ENCODE measurements at regions not wholly inside any gene's neighbourhood (a gene's known extent, or its start where the extent isn't known, plus 50 kb on each side); places are given as distances from the start of the nearest gene placed in this dataset.
"Not testable (repeated sequence)": the region's sequence is repeated elsewhere in the genome, so short reads cannot be mapped to it uniquely, and the experiment has no call there.

DNA sequence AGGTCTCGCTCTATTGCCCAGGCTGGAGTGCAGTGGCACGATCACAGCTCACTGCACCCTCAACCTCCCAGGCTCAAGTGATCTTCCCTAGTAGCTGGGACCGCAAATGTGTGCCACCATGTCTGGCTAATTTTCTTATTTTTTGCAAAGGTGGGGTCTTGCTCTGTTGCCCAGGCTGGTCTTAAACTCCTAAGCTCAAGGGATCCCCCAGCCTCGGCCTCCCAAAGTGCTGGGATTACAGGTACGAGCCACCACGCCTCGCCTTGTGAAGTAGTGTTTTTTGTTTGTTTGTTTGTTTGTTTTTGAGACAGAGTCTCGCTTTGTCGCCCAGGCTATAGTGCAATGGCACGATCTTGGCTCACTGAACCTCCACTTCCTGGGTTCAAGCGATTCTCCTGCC lies 125.5 kb downstream of the HAUS1 start:
- DNase-seq: not testable (repeated sequence)

DNA sequence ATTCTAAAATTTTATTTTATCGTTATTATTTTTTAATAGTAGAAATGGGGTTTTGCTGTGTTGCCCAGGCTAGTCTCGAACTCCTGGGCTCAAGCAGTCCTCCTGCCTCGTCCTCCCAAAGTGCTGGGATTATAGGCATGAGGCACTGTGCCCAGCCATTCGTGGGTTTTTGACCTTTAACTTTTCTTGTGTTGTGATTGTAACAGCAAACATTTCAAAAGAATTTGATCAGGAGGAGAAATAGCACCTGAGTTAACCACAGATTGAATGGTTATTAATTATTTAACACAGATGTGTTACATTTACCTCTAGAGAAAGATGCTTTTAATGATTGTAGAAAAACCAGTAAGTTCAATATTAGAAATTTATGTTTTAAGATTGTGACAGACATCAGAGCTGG lies 132.0 kb downstream of the HAUS1 start:
- no peak for DNase-seq

DNA sequence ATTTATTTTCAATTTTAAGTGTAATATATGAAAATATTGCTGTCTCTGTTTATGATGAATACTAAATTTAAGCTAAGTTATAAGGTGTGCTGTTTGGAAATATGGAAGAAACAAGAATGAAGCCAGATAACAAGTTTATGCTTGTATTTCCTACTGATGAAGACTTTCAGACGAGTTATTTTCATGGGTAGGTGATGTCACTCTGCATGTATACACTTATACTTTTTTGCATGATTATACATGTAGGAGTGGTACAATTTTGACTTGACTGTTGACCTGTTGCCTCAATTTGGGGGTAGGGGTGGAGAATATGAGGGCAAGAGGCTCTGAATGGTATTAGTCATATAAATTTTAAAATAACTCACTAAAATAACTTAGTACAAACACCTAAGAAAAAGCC lies 133.7 kb downstream of the HAUS1 start:
- DNase-seq: no peak

DNA sequence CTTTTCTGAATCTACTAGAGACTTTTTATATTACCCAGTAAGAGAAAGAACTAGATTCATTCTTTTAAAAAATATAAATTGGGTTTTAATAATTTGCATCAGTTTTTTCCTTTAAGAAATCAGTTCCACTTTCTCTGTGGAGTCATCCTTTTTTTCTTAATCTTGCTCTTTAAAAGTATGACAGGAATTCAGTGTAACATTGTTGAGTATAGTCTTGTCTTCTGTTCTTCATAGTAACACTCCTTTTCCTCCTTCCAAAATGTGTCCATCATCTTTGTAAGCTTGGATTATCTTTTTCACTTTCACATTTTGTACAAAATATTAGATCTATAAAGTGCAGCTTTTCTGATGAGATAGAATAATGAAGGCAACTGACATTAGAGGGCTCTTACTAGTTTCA lies 135.4 kb downstream of the HAUS1 start:
- DNase-seq: no peak

DNA sequence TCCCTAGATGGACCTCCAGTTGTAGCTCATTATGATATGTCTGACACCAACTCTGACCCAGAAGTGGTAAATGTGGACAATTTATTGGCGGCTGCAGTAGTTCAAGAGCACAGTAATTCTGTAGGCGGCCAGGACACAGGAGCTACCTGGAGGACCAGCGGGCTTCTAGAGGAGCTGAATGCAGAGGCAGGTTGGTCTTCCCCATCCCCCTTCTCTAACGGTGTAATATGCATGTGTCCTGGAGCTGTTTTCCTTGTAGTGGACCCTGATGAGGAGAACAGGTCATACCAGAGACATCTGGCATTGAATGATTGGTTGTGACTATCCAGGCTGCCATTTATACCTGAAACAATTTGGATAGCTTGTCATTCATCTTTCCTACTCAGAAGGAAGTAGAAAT lies 135.8 kb downstream of the HAUS1 start:
- no peak for DNase-seq

DNA sequence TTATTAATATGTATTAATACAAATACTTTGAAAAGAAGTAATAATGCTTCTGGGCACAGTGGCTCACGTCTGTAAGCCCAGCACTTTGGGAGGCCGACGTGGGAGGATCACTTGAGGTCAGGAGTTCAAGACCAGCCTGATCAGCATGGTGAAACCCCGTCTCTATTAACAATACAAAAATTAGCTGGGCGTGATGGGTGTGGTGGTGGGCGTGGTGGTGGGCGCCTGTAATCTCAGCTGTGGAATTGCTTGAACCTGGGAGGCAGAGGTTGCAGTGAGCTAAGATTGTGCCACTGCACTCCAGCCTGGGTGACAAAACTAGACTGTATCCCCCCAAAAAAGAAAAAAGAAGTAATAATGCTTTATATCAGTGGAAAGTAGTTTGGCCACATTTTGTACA lies 137.2 kb downstream of the HAUS1 start:
- DNase-seq: not testable (repeated sequence)

- DNase-seq: no peak
Measured at GRCh38 chr18:46242183-46242582, 138.0 kb downstream of the HAUS1 start.

DNA sequence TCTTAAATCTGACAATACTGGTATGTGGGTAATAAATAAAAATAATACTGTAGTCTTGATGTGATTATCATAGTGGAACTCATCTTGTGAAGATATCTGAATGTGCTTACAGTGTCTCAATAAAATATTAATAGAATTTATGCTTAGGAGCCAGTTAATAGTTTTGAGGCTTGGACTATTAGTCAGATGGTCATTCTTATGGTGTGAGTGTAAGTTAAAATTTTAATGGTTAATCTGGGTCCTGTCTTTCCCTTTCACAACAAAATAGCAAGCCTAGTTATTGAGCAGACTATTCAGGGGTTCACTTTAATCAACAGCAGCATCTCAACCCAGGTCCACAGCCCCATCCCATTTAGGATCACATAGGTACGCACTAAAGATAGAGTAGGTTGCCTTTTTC lies 138.9 kb downstream of the HAUS1 start:
- no peak for DNase-seq

DNA sequence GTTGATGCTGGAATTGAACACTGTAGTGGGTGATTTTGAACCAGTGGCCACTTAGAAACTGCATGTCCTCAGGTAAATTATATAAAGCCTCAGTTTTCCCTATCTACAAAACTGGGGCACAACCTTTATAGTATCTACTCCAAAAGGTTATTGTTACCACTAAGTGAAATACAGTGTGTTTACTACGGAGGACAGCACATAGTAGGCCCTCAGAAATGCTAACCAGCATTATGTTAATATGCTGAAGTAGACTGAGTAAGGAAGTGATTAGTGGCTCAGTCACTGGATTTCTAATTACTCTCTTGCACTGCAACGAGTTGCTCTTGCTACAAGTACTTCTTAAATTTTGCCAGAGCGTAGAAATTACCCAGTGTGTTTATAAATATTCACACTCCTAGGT lies 139.5 kb downstream of the HAUS1 start:
- DNase-seq: no peak

- no peak for DNase-seq
Measured at GRCh38 chr18:46246101-46246500, 141.9 kb downstream of the HAUS1 start.

DNA sequence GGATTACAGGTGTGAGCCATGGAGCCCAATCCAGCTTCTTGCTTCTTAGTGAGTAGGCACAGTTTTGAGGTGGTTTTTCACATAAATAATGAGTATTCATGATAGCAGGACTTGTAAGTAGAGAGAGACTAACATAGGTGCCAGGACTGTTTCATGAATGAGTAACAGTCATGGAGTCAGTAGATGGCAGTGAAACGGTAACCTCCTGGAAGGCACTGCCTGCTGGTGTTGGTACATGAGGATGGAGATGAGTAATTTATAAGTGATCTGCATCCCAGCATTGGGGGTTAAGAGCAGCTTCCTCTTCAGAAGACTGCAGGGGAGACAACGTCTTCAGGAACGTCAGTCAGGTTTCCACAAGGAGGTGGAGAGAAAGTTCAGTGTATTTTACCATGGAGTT lies 143.8 kb downstream of the HAUS1 start:
- DNase-seq: no peak

- DNase-seq: peak; percentile 82
Measured at GRCh38 chr18:46250084-46250811, 146.1 kb downstream of the HAUS1 start.

GRCh38 chr18:46250812-46251173 lies 146.6 kb downstream of the HAUS1 start:
- DNase-seq: no peak

GRCh38 chr18:46252759-46253158 lies 148.6 kb downstream of the HAUS1 start:
- DNase-seq: no peak

DNA sequence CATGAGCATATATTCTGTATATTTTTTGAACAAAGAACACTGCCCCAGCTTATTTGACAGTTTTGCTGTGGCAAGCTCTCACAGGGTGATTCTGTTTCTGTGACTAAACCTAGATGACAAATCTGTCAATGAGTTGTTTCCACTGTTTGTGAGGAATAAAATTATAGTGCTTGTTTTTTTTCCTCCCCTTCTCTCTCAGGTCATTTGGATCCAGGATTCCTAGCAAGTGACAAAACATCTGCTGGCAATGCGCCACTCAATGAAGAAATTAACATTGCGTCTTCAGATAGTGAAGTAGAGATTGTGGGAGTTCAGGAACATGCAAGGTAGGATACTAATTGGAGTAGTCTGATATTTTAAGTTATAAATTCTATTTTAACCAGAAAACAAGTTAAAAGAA lies 149.3 kb downstream of the HAUS1 start:
- DNase-seq: no peak

- DNase-seq: no peak
Measured at GRCh38 chr18:46256078-46256477, 151.9 kb downstream of the HAUS1 start.

GRCh38 chr18:46257366-46257765 lies 153.2 kb downstream of the HAUS1 start:
- DNase-seq: no peak

DNA sequence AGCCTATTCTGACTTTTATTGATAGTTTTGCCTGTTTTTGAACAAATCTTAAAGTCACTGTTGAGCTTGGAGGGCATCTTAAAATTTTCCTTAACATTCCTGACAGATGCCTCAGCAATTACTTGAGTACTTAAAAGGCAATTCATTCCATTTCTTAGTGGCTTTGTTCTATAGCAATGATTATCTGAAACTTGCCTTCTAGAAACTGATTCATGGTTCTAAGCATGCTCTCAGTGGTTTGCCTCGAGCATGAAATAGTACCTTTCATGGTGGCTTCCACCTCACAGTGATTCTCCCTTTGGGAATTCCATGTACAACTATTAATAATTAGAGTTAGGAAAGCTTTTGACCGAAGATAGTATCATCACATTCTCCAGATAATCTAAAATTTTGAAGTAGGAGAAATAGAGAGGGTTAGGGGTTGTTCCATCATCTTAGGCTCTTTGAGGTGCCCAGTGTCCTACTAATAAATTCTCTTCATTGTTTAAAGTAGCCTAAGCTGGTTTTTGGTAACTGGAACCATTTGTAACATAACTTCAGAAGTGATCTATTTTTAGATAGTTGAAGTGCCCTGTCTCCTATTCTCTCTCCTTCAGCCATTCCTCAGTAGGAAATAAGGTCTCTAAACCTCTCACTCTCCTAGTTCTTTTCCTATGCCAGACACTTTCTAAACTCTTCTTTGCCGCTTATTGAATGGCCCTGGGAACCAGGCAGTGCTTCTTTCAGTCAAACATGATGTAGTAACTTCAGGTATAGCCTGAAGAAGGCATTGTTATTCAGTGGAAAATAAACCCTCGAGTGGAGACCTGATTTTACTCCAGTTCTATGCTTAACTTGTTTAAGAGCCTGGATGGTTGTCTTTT lies 156.1 kb downstream of the HAUS1 start:
- DNase-seq: no peak

DNA sequence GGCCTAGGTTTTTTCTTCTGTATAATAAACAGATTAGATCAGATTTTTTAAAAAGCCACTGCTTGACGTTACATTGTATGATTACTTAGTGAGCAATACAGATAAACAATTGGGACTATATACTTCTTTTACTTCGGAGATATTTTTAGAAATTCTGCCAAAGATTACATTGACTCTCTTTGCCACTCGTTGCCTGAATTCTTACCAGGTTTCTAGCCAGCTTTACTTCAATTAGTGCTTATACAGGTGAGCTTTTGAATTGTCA lies 156.6 kb downstream of the HAUS1 start:
- DNase-seq: no peak

DNA sequence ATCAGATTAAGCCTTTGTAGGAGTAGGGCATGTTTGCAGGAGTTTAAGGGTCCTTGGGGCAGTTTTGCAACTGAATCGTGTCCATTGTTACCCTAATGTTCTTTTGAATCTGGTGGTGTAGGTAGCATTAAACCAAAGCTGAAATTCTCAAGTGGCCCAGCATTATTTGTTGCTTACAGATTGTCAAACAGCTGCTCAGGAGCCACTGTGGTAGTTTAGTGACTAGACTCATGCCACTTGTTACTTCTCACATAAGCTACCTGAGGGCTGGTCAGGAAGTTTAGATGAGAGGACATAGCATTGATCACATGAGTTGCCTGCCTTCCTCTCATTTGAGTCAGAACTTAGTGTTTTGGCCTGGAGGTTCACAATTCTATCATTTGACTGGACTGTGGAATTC lies 157.6 kb downstream of the HAUS1 start:
- no peak for DNase-seq

DNA sequence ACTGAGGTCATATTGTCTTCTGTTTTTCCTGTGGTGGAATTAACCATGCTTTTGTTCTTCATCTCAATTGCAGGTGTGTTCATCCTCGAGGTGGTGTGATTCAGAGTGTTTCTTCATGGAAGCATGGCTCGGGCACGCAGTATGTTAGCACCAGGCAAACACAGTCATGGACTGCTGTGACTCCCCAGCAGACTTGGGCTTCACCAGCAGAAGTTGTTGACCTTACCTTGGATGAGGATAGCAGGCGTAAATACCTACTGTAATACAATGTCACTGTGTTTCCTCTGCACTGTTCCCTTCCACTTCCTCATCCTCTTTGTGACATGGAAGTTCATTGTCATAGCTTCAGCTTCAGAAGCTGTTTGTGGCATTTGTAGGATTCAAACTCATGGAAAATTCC lies 158.7 kb downstream of the HAUS1 start:
- DNase-seq: no peak

DNA sequence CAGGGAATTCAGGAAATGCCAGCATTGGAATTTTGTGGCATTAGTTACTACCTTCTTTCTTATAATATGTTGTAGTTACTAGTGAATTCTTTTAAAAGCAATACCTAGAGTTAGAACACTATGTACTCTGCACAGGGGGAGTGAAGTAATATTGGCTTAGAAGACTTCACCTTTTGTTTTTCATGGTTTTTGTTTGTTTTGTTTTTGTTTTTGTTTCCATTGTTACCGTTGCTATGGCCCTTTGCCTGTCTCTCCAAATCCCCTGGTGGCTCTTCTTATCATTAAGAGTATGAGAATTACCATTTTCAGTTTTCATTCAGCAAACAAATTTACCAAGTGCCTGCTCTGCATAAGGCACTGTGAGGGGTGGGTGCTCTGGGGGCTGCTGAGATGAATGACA lies 160.1 kb downstream of the HAUS1 start:
- peak; percentile 41 for DNase-seq

DNA sequence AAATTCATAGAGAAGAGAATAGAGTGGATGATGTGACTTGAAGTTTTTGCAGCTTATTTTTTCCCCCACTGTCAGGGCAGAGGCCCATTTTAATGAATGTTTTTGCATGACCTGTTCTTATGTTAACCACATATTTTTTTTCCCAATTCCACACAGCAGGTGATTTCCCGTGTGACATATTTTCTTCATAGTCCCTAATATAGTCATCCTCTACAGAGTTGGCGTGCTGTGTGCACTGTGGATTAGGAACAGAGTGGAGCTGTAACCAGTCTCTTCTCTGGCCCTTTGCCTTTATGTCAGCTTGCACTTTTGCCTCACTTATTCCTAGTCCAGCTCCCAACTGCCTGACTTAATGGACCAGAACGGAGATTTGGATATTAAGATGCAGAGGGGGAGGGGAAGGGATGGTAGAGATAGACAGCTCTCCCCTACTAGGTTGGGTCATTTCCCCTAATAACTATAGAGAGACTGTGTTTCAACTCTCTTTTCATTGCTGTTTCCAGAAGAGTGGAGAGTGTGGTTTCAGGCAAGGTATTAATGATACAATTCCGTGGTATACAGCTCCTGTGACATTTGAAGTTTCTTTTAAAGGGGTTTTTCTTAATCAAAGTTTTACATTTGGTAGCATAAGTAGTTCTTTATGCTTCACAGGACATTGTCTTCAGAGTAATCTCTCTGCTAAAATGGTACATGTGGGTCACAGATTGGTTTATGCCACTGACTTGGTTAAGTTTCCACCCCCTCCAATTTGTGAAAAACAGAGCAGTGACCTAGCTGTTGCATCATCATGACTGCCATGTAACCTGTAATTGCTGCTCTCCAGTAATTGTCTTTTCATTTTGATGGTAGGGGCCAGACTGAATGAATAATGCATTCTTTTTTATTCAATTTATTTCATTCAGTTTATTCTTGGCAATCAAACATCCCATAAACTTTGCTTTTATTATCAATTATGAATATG lies 161.3 kb downstream of the HAUS1 start:
- DNase-seq: no peak

GRCh38 chr18:46266473-46266872 lies 162.3 kb downstream of the HAUS1 start:
- no peak for DNase-seq

All from CD4-positive, alpha-beta T cell treated with Interleukin-12 subunit alpha and Interleukin-12 subunit beta, for 1 hour (primary cell).